CD4-positive, CD25-positive, alpha-beta regulatory T cell (primary cell): ENCODE measurements at regions not wholly inside any gene's neighbourhood (a gene's known extent, or its start where the extent isn't known, plus 50 kb on each side); places are given as distances from the start of the nearest gene placed in this dataset.

Experiments
- ATAC-seq, 2 donors: fragments of 150-1000 bp; cut with Tn5 transposase; one replicate each; pipeline ENCODE4 v1.10.0; 2021; ENCODE audit warnings: low read depth in 2 of 2, moderate number of reproducible peaks in 2 of 2, moderate library complexity in 1 of 2
- DNase-seq, 3 donors: peaks; one replicate each; pipeline versions ENCODE4 v3.0.0 to v3.0.0-alpha.2; 2012 to 2022; ENCODE audit warnings: mixed read lengths in 1 of 3
- H3K27ac ChIP-seq: one replicate; pipeline ENCODE4 v1.7.0; 2013; ENCODE audit warnings: mild to moderate bottlenecking, low read length; ENCODE audit not compliant: insufficient read depth, poor library complexity, severe bottlenecking
- H3K27me3 ChIP-seq: one replicate; pipeline ENCODE4 v1.7.0; 2013; ENCODE audit warnings: low read length; ENCODE audit not compliant: control insufficient read depth, insufficient read depth
- H3K36me3 ChIP-seq: one replicate; pipeline ENCODE4 v1.7.0; 2013; ENCODE audit warnings: mild to moderate bottlenecking, low read length, moderate library complexity; ENCODE audit not compliant: control insufficient read depth, insufficient read depth
- H3K4me1 ChIP-seq: 2 replicates; pipeline ENCODE4 v1.7.0; 2013; ENCODE audit warnings: mild to moderate bottlenecking, low read length; ENCODE audit not compliant: insufficient read depth, control insufficient read depth, poor library complexity, severe bottlenecking
- H3K4me3 ChIP-seq: one replicate; pipeline ENCODE4 v1.7.0; 2013; ENCODE audit warnings: low read depth, mild to moderate bottlenecking, low read length, moderate library complexity
- H3K9me3 ChIP-seq, 2 experiments: 1 replicate in 1 of 2; 2 replicates in 1 of 2; pipeline ENCODE4 v1.7.0; 2013; ENCODE audit warnings: low read length in 2 of 2, mild to moderate bottlenecking in 1 of 2, moderate library complexity in 1 of 2; ENCODE audit not compliant: control insufficient read depth in 2 of 2
- H3K27ac Mint-ChIP-seq, 3 donors: one replicate each; pipeline ENCODE4 v1.8.0; 2020 to 2022; ENCODE audit warnings: mild to moderate bottlenecking in 3 of 3, mixed read lengths in 3 of 3, moderate library complexity in 2 of 3
- H3K27me3 Mint-ChIP-seq: one replicate; pipeline ENCODE4 v1.8.0; 2022; ENCODE audit warnings: mild to moderate bottlenecking, mixed read lengths
- H3K36me3 Mint-ChIP-seq: one replicate; pipeline ENCODE4 v1.8.0; 2020; ENCODE audit warnings: mixed read lengths
- H3K4me1 Mint-ChIP-seq, 4 donors: one replicate each; pipeline ENCODE4 v1.8.0; 2020 to 2022; ENCODE audit warnings: mixed read lengths in 4 of 4, mild to moderate bottlenecking in 1 of 4
- H3K4me3 Mint-ChIP-seq, 4 donors: one replicate each; pipeline ENCODE4 v1.8.0; 2020 to 2022; ENCODE audit warnings: mild to moderate bottlenecking in 4 of 4, mixed read lengths in 4 of 4, moderate library complexity in 3 of 4
- H3K9me3 Mint-ChIP-seq, 7 donors: one replicate each; pipeline ENCODE4 v1.8.0; 2020 to 2022; ENCODE audit warnings: mixed read lengths in 7 of 7, mild to moderate bottlenecking in 3 of 7, moderate library complexity in 2 of 7

GRCh38 chr11:92830377-92831155, 138.9 kb upstream of the MTNR1B start:
- Histone ChIP-seq H3K36me3 (no peaks in the 10 kb centered on the region), H3K4me1 (no peaks in the 10 kb centered on the region), H3K4me3 (no peak overlapping the region), H3K27me3 (no peaks in the 10 kb centered on the region), H3K9me3 (no peaks in the 10 kb centered on the region), H3K27ac (no peak overlapping the region)
- no peaks in the 10 kb centered on the region for H3K36me3 Mint-ChIP-seq
- no peak overlapping the region for H3K4me3 Mint-ChIP-seq
- ATAC-seq (no peak), DNase-seq (no peak)
- H3K4me1 Mint-ChIP-seq, result no peaks in the 10 kb centered on the region
- H3K27ac Mint-ChIP-seq, result no peak overlapping the region
- H3K27me3 Mint-ChIP-seq, result no peaks in the 10 kb centered on the region
- H3K9me3 Mint-ChIP-seq, result peaks cover 0 to 1% (median 0%) of the 10 kb centered on the region in 7 donors

GRCh38 chr11:92834296-92835020, 135.0 kb upstream of the MTNR1B start:
- Mint-ChIP-seq H3K27ac (no peak overlapping the region), H3K9me3 (peaks cover 0 to 3% (median 0%) of the 10 kb centered on the region in 7 donors), H3K27me3 (peaks cover 4% of the 10 kb centered on the region), H3K4me3 (no peak overlapping the region), H3K36me3 (no peaks in the 10 kb centered on the region), H3K4me1 (no peaks in the 10 kb centered on the region)
- H3K4me3 ChIP-seq, result no peak overlapping the region
- ATAC-seq, result no peak
- H3K9me3 ChIP-seq, result no peaks in the 10 kb centered on the region
- no peak for DNase-seq
- no peaks in the 10 kb centered on the region for H3K36me3 ChIP-seq
- no peak overlapping the region for H3K27ac ChIP-seq
- H3K4me1 ChIP-seq, result no peaks in the 10 kb centered on the region
- no peaks in the 10 kb centered on the region for H3K27me3 ChIP-seq

- no peaks in the 10 kb centered on the region for H3K4me1 Mint-ChIP-seq
- H3K36me3 Mint-ChIP-seq, result no peaks in the 10 kb centered on the region
- Histone ChIP-seq H3K4me3 (no peak overlapping the region), H3K27ac (no peak overlapping the region), H3K36me3 (no peaks in the 10 kb centered on the region), H3K9me3 (no peaks in the 10 kb centered on the region), H3K4me1 (no peaks in the 10 kb centered on the region), H3K27me3 (no peaks in the 10 kb centered on the region)
- no peak overlapping the region for H3K27ac Mint-ChIP-seq
- H3K9me3 Mint-ChIP-seq, result peaks cover 0 to 4% (median 0%) of the 10 kb centered on the region in 7 donors
- no peak overlapping the region for H3K4me3 Mint-ChIP-seq
- H3K27me3 Mint-ChIP-seq, result peaks cover 4% of the 10 kb centered on the region
- DNase-seq, result no peak
- no peak for ATAC-seq
Measured at GRCh38 chr11:92837595-92837994, 131.9 kb upstream of the MTNR1B start.

- Histone ChIP-seq H3K36me3 (no peaks in the 10 kb centered on the region), H3K4me1 (no peaks in the 10 kb centered on the region), H3K27me3 (no peaks in the 10 kb centered on the region), H3K9me3 (no peaks in the 10 kb centered on the region), H3K4me3 (no peak overlapping the region), H3K27ac (no peak overlapping the region)
- Mint-ChIP-seq H3K4me3 (no peak overlapping the region), H3K36me3 (no peaks in the 10 kb centered on the region), H3K27ac (no peak overlapping the region), H3K27me3 (peaks cover 4% of the 10 kb centered on the region), H3K9me3 (peaks cover 0 to 4% (median 0%) of the 10 kb centered on the region in 7 donors), H3K4me1 (no peaks in the 10 kb centered on the region)
- ATAC-seq (no peak), DNase-seq (no peak)
Measured at GRCh38 chr11:92838759-92839310, 130.6 kb upstream of the MTNR1B start.

- Mint-ChIP-seq H3K4me3 (no peak overlapping the region), H3K36me3 (no peaks in the 10 kb centered on the region), H3K27me3 (peaks cover 4% of the 10 kb centered on the region), H3K4me1 (no peaks in the 10 kb centered on the region), H3K27ac (no peak overlapping the region), H3K9me3 (peaks cover 0 to 3% (median 0%) of the 10 kb centered on the region in 7 donors)
- Histone ChIP-seq H3K4me3 (no peak overlapping the region), H3K4me1 (no peaks in the 10 kb centered on the region), H3K36me3 (no peaks in the 10 kb centered on the region), H3K27ac (no peak overlapping the region), H3K27me3 (no peaks in the 10 kb centered on the region), H3K9me3 (no peaks in the 10 kb centered on the region)
- ATAC-seq (no peak), DNase-seq (no peak)
Measured at GRCh38 chr11:92839450-92839849, 130.0 kb upstream of the MTNR1B start.

GRCh38 chr11:92841719-92842118, 127.7 kb upstream of the MTNR1B start:
- DNase-seq, result no peak
- Histone ChIP-seq H3K27me3 (no peaks in the 10 kb centered on the region), H3K4me3 (no peak overlapping the region), H3K27ac (no peak overlapping the region), H3K36me3 (no peaks in the 10 kb centered on the region), H3K9me3 (no peaks in the 10 kb centered on the region), H3K4me1 (no peaks in the 10 kb centered on the region)
- peaks cover 2% of the 10 kb centered on the region for H3K27me3 Mint-ChIP-seq
- H3K27ac Mint-ChIP-seq, result no peak overlapping the region
- no peak for ATAC-seq
- no peaks in the 10 kb centered on the region for H3K4me1 Mint-ChIP-seq
- H3K36me3 Mint-ChIP-seq, result no peaks in the 10 kb centered on the region
- no peak overlapping the region for H3K4me3 Mint-ChIP-seq
- peaks cover 0 to 3% (median 0%) of the 10 kb centered on the region in 7 donors for H3K9me3 Mint-ChIP-seq

GRCh38 chr11:92843455-92843854, 126.0 kb upstream of the MTNR1B start:
- Histone ChIP-seq H3K4me3 (no peak overlapping the region), H3K27me3 (no peaks in the 10 kb centered on the region), H3K4me1 (no peaks in the 10 kb centered on the region), H3K9me3 (no peaks in the 10 kb centered on the region), H3K27ac (no peak overlapping the region), H3K36me3 (no peaks in the 10 kb centered on the region)
- H3K9me3 Mint-ChIP-seq, result peaks cover 0 to 3% (median 0%) of the 10 kb centered on the region in 7 donors
- ATAC-seq (no peak), DNase-seq (no peak)
- no peaks in the 10 kb centered on the region for H3K27me3 Mint-ChIP-seq
- no peak overlapping the region for H3K27ac Mint-ChIP-seq
- H3K4me3 Mint-ChIP-seq, result no peak overlapping the region
- H3K4me1 Mint-ChIP-seq, result no peaks in the 10 kb centered on the region
- no peaks in the 10 kb centered on the region for H3K36me3 Mint-ChIP-seq
